Suprapubic skin (tissue), 4 donors: ENCODE measurements at regions not wholly inside any gene's neighbourhood (a gene's known extent, or its start where the extent isn't known, plus 50 kb on each side); places are given as distances from the start of the nearest gene placed in this dataset.

ENCODE experiments used
- DNase-seq, 2 donors: peaks; one replicate each; pipeline ENCODE4 v3.0.0-alpha.2; 2019; ENCODE audit warnings: low spot score in 2 of 2
- H3K27ac ChIP-seq: fragments of 200-600 bp; sonication (generic); one replicate; pipeline ENCODE4 v1.5.1; 2019
- H3K27me3 ChIP-seq: fragments of 200-600 bp; sonication (generic); one replicate; pipeline ENCODE4 v1.5.1; 2019
- H3K36me3 ChIP-seq: fragments of 200-600 bp; sonication (generic); one replicate; pipeline ENCODE4 v1.5.1; 2019
- H3K4me1 ChIP-seq: fragments of 200-600 bp; sonication (generic); one replicate; pipeline ENCODE4 v1.5.1; 2019
- H3K4me3 ChIP-seq: fragments of 200-600 bp; sonication (generic); one replicate; pipeline ENCODE4 v1.5.1; 2019; ENCODE audit warnings: mild to moderate bottlenecking
- H3K9me3 ChIP-seq: fragments of 200-600 bp; sonication (generic); one replicate; pipeline ENCODE4 v1.5.1; 2019
- EP300 ChIP-seq: sonication (generic); formaldehyde crosslinking; IDR thresholded peaks from one replicate; pipeline ENCODE4 v1.6.1; 2017; ENCODE audit warnings: antibody characterized with exemption
- POLR2A ChIP-seq, 2 donors: fragments of 450-650 bp; IDR thresholded peaks; one replicate each; pipeline ENCODE4 v1.6.1; 2017; ENCODE audit warnings: antibody characterized with exemption in 2 of 2, mild to moderate bottlenecking in 2 of 2, moderate library complexity in 2 of 2
- POLR2AphosphoS5 ChIP-seq, 3 donors: sonication (generic); formaldehyde crosslinking; IDR thresholded peaks; one replicate each; pipeline ENCODE4 v1.6.1; 2017; ENCODE audit warnings: antibody characterized with exemption in 3 of 3
- WGBS: methylation state at CpG from one replicate; pipeline ENCODE4 v1.1.5; 2018; 5-methylcytosine and 5-hydroxymethylcytosine counted together
- TF ChIP-seq, protein P1 (sequence below), 2 donors: fragments of 200-600 bp in 1 of 2; fragments of 450-650 bp in 1 of 2; sonication (generic) in 1 of 2; IDR thresholded peaks; one replicate each; pipeline ENCODE4 v1.5.1; 2016 to 2019; ENCODE audit warnings: antibody characterized with exemption in 2 of 2, mild to moderate bottlenecking in 1 of 2, moderate library complexity in 1 of 2

DNA sequence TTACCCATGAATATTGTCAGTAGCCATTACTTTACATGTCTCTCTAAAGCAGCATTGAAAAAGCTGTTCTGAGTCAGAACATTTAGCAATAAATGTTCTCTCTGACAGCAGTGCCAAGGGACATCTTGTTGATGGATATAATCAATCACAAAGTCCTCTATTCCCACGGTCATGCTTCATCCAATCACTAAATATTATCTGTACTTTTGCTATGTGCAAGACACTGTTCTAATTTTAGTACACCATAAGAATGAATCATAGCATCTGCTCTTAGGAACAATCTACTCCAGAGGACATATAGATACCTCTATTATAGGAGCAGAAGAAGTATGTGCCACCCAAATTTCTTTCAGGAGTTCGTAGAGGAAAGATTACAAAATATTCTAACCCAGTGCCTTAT, 142.5 kb upstream of the MBNL1 start:
- TF ChIP-seq, protein P1, sequence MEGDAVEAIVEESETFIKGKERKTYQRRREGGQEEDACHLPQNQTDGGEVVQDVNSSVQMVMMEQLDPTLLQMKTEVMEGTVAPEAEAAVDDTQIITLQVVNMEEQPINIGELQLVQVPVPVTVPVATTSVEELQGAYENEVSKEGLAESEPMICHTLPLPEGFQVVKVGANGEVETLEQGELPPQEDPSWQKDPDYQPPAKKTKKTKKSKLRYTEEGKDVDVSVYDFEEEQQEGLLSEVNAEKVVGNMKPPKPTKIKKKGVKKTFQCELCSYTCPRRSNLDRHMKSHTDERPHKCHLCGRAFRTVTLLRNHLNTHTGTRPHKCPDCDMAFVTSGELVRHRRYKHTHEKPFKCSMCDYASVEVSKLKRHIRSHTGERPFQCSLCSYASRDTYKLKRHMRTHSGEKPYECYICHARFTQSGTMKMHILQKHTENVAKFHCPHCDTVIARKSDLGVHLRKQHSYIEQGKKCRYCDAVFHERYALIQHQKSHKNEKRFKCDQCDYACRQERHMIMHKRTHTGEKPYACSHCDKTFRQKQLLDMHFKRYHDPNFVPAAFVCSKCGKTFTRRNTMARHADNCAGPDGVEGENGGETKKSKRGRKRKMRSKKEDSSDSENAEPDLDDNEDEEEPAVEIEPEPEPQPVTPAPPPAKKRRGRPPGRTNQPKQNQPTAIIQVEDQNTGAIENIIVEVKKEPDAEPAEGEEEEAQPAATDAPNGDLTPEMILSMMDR (IDR thresholded peaks at IDR 0.05): no peak
- TF ChIP-seq EP300 (no peak), POLR2AphosphoS5 (IDR thresholded peaks at IDR 0.05) (no peak), POLR2A (IDR thresholded peaks at IDR 0.05) (no peak)
- Histone ChIP-seq H3K4me3 (no peak overlapping the region), H3K27me3 (no peaks in the 10 kb centered on the region), H3K9me3 (no peaks in the 10 kb centered on the region), H3K36me3 (no peaks in the 10 kb centered on the region), H3K4me1 (no peaks in the 10 kb centered on the region), H3K27ac (no peak overlapping the region)
- DNase-seq: no peak
- 87% methylated on average over 2 of the region's 2 CpGs for WGBS

- H3K4me1 ChIP-seq: no peaks in the 10 kb centered on the region
- H3K27ac ChIP-seq: no peak overlapping the region
- WGBS: 88% methylated on average over 4 of the region's 4 CpGs
- H3K36me3 ChIP-seq: no peaks in the 10 kb centered on the region
- H3K4me3 ChIP-seq: no peak overlapping the region
- DNase-seq: no peak
- no peak for TF ChIP-seq POLR2AphosphoS5 (IDR thresholded peaks at IDR 0.05)
- TF ChIP-seq, protein P1 (IDR thresholded peaks at IDR 0.05): no peak
- no peak for TF ChIP-seq EP300
- TF ChIP-seq POLR2A (IDR thresholded peaks at IDR 0.05): no peak
- no peaks in the 10 kb centered on the region for H3K9me3 ChIP-seq
- H3K27me3 ChIP-seq: no peaks in the 10 kb centered on the region
Observed at GRCh38 chr3:152127058-152127457, 141.7 kb upstream of the MBNL1 start.

DNA sequence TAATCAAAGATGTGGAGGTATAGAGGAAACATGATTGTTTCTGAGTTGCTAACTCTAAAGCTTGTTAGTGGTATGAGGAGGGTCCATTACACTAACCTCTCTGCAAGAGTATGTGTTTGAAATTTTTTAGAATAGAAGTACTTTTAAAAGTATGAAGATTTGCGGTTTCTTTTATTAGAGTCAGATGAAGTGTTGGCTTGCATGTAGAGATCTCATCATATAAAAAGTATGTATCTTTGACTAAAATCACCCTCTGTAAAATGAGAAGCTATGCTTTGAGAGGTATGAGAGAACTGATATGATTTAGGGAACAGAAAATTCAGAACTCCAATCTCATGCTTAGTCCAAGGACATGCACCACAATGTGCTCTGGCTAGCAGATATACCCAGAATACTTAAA, 140.4 kb upstream of the MBNL1 start:
- Histone ChIP-seq H3K4me1 (no peaks in the 10 kb centered on the region), H3K36me3 (no peaks in the 10 kb centered on the region)
- 82% methylated on average over 1 of the region's 1 CpG for WGBS

GRCh38 chr3:152139651-152140050, 129.1 kb upstream of the MBNL1 start:
- DNase-seq: no peak
- Histone ChIP-seq H3K9me3 (peaks cover 2% of the 10 kb centered on the region), H3K27me3 (no peaks in the 10 kb centered on the region), H3K36me3 (no peaks in the 10 kb centered on the region), H3K4me1 (no peaks in the 10 kb centered on the region), H3K27ac (no peak overlapping the region), H3K4me3 (no peak overlapping the region)
- TF ChIP-seq POLR2A (IDR thresholded peaks at IDR 0.05) (no peak), POLR2AphosphoS5 (IDR thresholded peaks at IDR 0.05) (no peak), EP300 (no peak)
- TF ChIP-seq, protein P1 (IDR thresholded peaks at IDR 0.05): no peak
- 81% methylated on average over 3 of the region's 3 CpGs for WGBS

More for the DNA sequence above, 140.4 kb upstream of the MBNL1 start:
- Histone ChIP-seq H3K9me3 (no peaks in the 10 kb centered on the region), H3K27me3 (no peaks in the 10 kb centered on the region), H3K4me3 (no peak overlapping the region), H3K27ac (no peak overlapping the region)
- DNase-seq: no peak
- TF ChIP-seq, protein P1 (IDR thresholded peaks at IDR 0.05): no peak
- no peak for TF ChIP-seq POLR2AphosphoS5 (IDR thresholded peaks at IDR 0.05)
- TF ChIP-seq EP300: no peak
- TF ChIP-seq POLR2A (IDR thresholded peaks at IDR 0.05): no peak

DNA sequence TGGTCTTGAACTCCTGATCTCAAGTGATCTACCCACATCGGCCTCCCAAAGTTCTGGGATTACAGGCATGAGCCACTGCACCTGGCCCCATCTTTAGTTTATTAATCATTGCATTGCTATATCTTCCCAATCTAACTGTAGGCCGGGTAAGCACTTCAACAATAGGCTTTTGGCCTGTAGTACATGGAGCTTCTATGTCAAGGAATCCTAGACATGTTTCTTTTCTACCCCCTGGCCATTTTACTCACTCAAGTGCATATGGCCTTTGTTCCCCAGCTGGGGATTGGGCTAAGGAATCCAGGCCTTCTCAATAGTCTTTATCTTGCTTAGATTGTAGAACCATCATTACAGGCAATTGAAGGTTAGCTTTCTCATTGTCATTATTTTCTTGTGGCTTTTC, 122.3 kb upstream of the MBNL1 start:
- H3K36me3 ChIP-seq: no peaks in the 10 kb centered on the region
- H3K4me3 ChIP-seq: no peak overlapping the region
- no peaks in the 10 kb centered on the region for H3K27me3 ChIP-seq
- 94% methylated on average over 2 of the region's 2 CpGs for WGBS
- H3K9me3 ChIP-seq: no peaks in the 10 kb centered on the region
- no peak for TF ChIP-seq EP300
- TF ChIP-seq POLR2AphosphoS5 (IDR thresholded peaks at IDR 0.05): no peak
- TF ChIP-seq POLR2A (IDR thresholded peaks at IDR 0.05): no peak
- TF ChIP-seq, protein P1 (IDR thresholded peaks at IDR 0.05): no peak
- DNase-seq: no peak
- no peak overlapping the region for H3K27ac ChIP-seq
- no peaks in the 10 kb centered on the region for H3K4me1 ChIP-seq
